Stomach (tissue), 4 donors: ENCODE measurements at regions not wholly inside any gene's neighbourhood (a gene's known extent, or its start where the extent isn't known, plus 50 kb on each side); places are given as distances from the start of the nearest gene placed in this dataset.

Source experiments
- EP300 ChIP-seq: sonication (generic); formaldehyde crosslinking; IDR thresholded peaks from one replicate; pipeline ENCODE4 v1.6.1; 2017; ENCODE audit warnings: antibody characterized with exemption
- POLR2A ChIP-seq, 4 donors: fragments of 450-650 bp; IDR thresholded peaks; one replicate each; pipeline ENCODE4 v1.6.1; 2016; ENCODE audit warnings: antibody characterized with exemption in 4 of 4, control low read depth in 2 of 4, mild to moderate bottlenecking in 1 of 4, moderate library complexity in 1 of 4
- POLR2AphosphoS5 ChIP-seq, 3 donors: sonication (generic); formaldehyde crosslinking; IDR thresholded peaks; one replicate each; pipeline ENCODE4 v1.6.1; 2016; ENCODE audit warnings: antibody characterized with exemption in 3 of 3
- TF ChIP-seq, protein P1 (sequence below), 7 experiments: fragments of 450-650 bp in 4 of 7; fragments of 200-600 bp in 3 of 7; sonication (generic) in 3 of 7; IDR thresholded peaks; one replicate each; pipeline ENCODE4 v1.5.1; 2016 to 2019; ENCODE audit warnings: antibody characterized with exemption in 7 of 7, control low read depth in 2 of 7, mild to moderate bottlenecking in 1 of 7

DNA sequence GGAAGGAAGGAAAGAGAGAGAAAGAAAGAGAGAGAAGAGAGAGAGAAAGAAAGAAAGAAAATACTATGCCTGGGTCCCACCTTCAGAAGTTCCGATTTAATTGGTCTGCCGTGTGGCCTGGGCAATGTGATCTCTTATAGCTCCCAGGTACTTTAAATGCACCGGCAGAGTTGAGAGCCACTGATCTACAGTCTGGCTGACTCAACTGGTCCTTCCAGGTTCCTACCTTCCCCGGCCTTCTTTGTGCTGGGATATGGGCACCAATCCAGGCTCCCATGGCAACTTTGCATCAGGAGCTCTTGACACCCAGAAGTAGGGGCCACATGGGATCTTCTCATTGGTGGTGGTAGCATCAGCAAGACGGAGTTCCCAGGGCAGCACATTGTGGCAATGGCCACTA, 186.5 kb upstream of the ATP6AP2 start:
- TF ChIP-seq, protein P1, sequence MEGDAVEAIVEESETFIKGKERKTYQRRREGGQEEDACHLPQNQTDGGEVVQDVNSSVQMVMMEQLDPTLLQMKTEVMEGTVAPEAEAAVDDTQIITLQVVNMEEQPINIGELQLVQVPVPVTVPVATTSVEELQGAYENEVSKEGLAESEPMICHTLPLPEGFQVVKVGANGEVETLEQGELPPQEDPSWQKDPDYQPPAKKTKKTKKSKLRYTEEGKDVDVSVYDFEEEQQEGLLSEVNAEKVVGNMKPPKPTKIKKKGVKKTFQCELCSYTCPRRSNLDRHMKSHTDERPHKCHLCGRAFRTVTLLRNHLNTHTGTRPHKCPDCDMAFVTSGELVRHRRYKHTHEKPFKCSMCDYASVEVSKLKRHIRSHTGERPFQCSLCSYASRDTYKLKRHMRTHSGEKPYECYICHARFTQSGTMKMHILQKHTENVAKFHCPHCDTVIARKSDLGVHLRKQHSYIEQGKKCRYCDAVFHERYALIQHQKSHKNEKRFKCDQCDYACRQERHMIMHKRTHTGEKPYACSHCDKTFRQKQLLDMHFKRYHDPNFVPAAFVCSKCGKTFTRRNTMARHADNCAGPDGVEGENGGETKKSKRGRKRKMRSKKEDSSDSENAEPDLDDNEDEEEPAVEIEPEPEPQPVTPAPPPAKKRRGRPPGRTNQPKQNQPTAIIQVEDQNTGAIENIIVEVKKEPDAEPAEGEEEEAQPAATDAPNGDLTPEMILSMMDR (IDR thresholded peaks at IDR 0.05) = no peak
- no peak for TF ChIP-seq POLR2A (IDR thresholded peaks at IDR 0.05)
- TF ChIP-seq EP300 = no peak
- no peak for TF ChIP-seq POLR2AphosphoS5 (IDR thresholded peaks at IDR 0.05)
